HUES64 (cell line): ENCODE measurements at regions not wholly inside any gene's neighbourhood (a gene's known extent, or its start where the extent isn't known, plus 50 kb on each side); places are given as distances from the start of the nearest gene placed in this dataset.
"Not testable (repeated sequence)": the region's sequence is repeated elsewhere in the genome, so short reads cannot be mapped to it uniquely, and the experiment has no call there.

Experiments
- H3K27ac ChIP-seq: 2 replicates; pipeline ENCODE4 v1.7.0; 2013; ENCODE audit warnings: low read depth, low read length, inconsistent platforms
- H3K27me3 ChIP-seq: 2 replicates; pipeline ENCODE4 v1.6.1; 2013; ENCODE audit warnings: mild to moderate bottlenecking, low read length; ENCODE audit not compliant: insufficient read depth
- H3K36me3 ChIP-seq: 2 replicates; pipeline ENCODE4 v1.6.1; 2013; ENCODE audit warnings: mild to moderate bottlenecking, low read length; ENCODE audit not compliant: insufficient read depth
- H3K4me1 ChIP-seq: 2 replicates; pipeline ENCODE4 v1.6.1; 2013; ENCODE audit warnings: mild to moderate bottlenecking, low read length, moderate library complexity; ENCODE audit not compliant: insufficient read depth
- H3K4me3 ChIP-seq: 2 replicates; pipeline ENCODE4 v1.5.1; 2013; ENCODE audit warnings: mild to moderate bottlenecking, low read length, moderate library complexity
- H3K9ac ChIP-seq: 2 replicates; pipeline ENCODE4 v1.6.1; 2013; ENCODE audit warnings: mild to moderate bottlenecking, low read depth, low read length
- H3K9me3 ChIP-seq: 2 replicates; pipeline ENCODE4 v1.6.1; 2013; ENCODE audit warnings: low read depth, low read length; ENCODE audit not compliant: insufficient read depth
- WGBS: fragments of 150-250, 120-280 bp; methylation state at CpG from one replicate; pipeline ENCODE4 v1.1.7; 2013; ENCODE audit warnings: missing lambda C conversion rate; 5-methylcytosine and 5-hydroxymethylcytosine counted together

GRCh38 chr13:70518081-70518480 is 409.8 kb upstream of the KLHL1 start:
- 100% methylated on average over 1 of the region's 2 CpGs for WGBS
- Histone ChIP-seq H3K27me3 (no peaks in the 10 kb centered on the region), H3K27ac (no peak overlapping the region), H3K9me3 (no peaks in the 10 kb centered on the region), H3K4me3 (no peak overlapping the region), H3K9ac (no peak overlapping the region), H3K36me3 (no peaks in the 10 kb centered on the region), H3K4me1 (no peaks in the 10 kb centered on the region)

- no peak overlapping the region for H3K9ac ChIP-seq
- H3K4me1 ChIP-seq = no peaks in the 10 kb centered on the region
- no peaks in the 10 kb centered on the region for H3K9me3 ChIP-seq
- H3K27ac ChIP-seq = no peak overlapping the region
- no CpG with 5 or more reads among the region's 2 CpGs for WGBS
- no peaks in the 10 kb centered on the region for H3K36me3 ChIP-seq
- H3K27me3 ChIP-seq = no peaks in the 10 kb centered on the region
- no peak overlapping the region for H3K4me3 ChIP-seq
Observed at GRCh38 chr13:70516226-70516625, 408.0 kb upstream of the KLHL1 start.

GRCh38 chr13:70511861-70512417 is 403.7 kb upstream of the KLHL1 start:
- H3K4me3 ChIP-seq, H3K9me3 ChIP-seq, H3K27ac ChIP-seq, H3K9ac ChIP-seq, H3K4me1 ChIP-seq, H3K36me3 ChIP-seq, H3K27me3 ChIP-seq: not testable (repeated sequence)
- WGBS = 96% methylated on average over 40 of the region's 40 CpGs

GRCh38 chr13:70505809-70506208 is 397.6 kb upstream of the KLHL1 start:
- WGBS = 92% methylated on average over 4 of the region's 4 CpGs
- no peaks in the 10 kb centered on the region for H3K9me3 ChIP-seq
- no peaks in the 10 kb centered on the region for H3K27me3 ChIP-seq
- H3K27ac ChIP-seq = no peak overlapping the region
- H3K9ac ChIP-seq = no peak overlapping the region
- no peaks in the 10 kb centered on the region for H3K36me3 ChIP-seq
- H3K4me1 ChIP-seq = peaks cover 9% of the 10 kb centered on the region
- no peak overlapping the region for H3K4me3 ChIP-seq

GRCh38 chr13:70502944-70503343 is 394.7 kb upstream of the KLHL1 start:
- Histone ChIP-seq H3K27ac (no peak overlapping the region), H3K4me3 (no peak overlapping the region), H3K9me3 (no peaks in the 10 kb centered on the region), H3K27me3 (no peaks in the 10 kb centered on the region), H3K36me3 (no peaks in the 10 kb centered on the region), H3K4me1 (peaks cover 9% of the 10 kb centered on the region), H3K9ac (no peak overlapping the region)
- 74% methylated on average over 1 of the region's 1 CpG for WGBS

- H3K27me3 ChIP-seq = no peaks in the 10 kb centered on the region
- no peak overlapping the region for H3K9ac ChIP-seq
- H3K36me3 ChIP-seq = no peaks in the 10 kb centered on the region
- 100% methylated on average over 2 of the region's 2 CpGs for WGBS
- H3K27ac ChIP-seq = no peak overlapping the region
- no peaks in the 10 kb centered on the region for H3K4me1 ChIP-seq
- peaks cover 22% of the 10 kb centered on the region for H3K9me3 ChIP-seq
- H3K4me3 ChIP-seq = no peak overlapping the region
Observed at GRCh38 chr13:70490320-70490935, 382.2 kb upstream of the KLHL1 start.

GRCh38 chr13:70484931-70485330 is 376.7 kb upstream of the KLHL1 start:
- H3K4me3 ChIP-seq = no peak overlapping the region
- H3K9me3 ChIP-seq = peaks cover 2% of the 10 kb centered on the region; the same call in 1 of the 2 replicates
- H3K27me3 ChIP-seq = no peaks in the 10 kb centered on the region
- H3K9ac ChIP-seq = no peak overlapping the region
- no peaks in the 10 kb centered on the region for H3K4me1 ChIP-seq
- WGBS = 94% methylated on average over 7 of the region's 7 CpGs
- H3K36me3 ChIP-seq = no peaks in the 10 kb centered on the region
- no peak overlapping the region for H3K27ac ChIP-seq

GRCh38 chr13:70483599-70484276 is 375.5 kb upstream of the KLHL1 start:
- no peak overlapping the region for H3K27ac ChIP-seq
- H3K4me1 ChIP-seq = no peaks in the 10 kb centered on the region
- H3K9ac ChIP-seq = no peak overlapping the region
- no peak overlapping the region for H3K4me3 ChIP-seq
- no peaks in the 10 kb centered on the region for H3K27me3 ChIP-seq
- H3K9me3 ChIP-seq = no peaks in the 10 kb centered on the region
- no peaks in the 10 kb centered on the region for H3K36me3 ChIP-seq
- no CpG with 5 or more reads among the region's 1 CpG for WGBS

GRCh38 chr13:70473907-70474306 is 365.7 kb upstream of the KLHL1 start:
- Histone ChIP-seq H3K9me3 (no peaks in the 10 kb centered on the region), H3K9ac (no peak overlapping the region), H3K4me1 (no peaks in the 10 kb centered on the region), H3K27ac (no peak overlapping the region), H3K27me3 (no peaks in the 10 kb centered on the region), H3K36me3 (no peaks in the 10 kb centered on the region), H3K4me3 (no peak overlapping the region)
- no CpG with 5 or more reads among the region's 3 CpGs for WGBS

- Histone ChIP-seq H3K27ac (no peak overlapping the region), H3K9ac (no peak overlapping the region), H3K4me1 (no peaks in the 10 kb centered on the region), H3K27me3 (no peaks in the 10 kb centered on the region), H3K4me3 (no peak overlapping the region), H3K36me3 (no peaks in the 10 kb centered on the region), H3K9me3 (no peaks in the 10 kb centered on the region)
- 100% methylated on average over 1 of the region's 3 CpGs for WGBS
Observed at GRCh38 chr13:70469077-70469476, 360.8 kb upstream of the KLHL1 start.

- H3K4me1 ChIP-seq = no peaks in the 10 kb centered on the region; the same call in 1 of the 2 replicates
- no peaks in the 10 kb centered on the region for H3K27me3 ChIP-seq
- no peak overlapping the region for H3K27ac ChIP-seq
- WGBS = 91% methylated on average over 1 of the region's 1 CpG
- no peaks in the 10 kb centered on the region for H3K9me3 ChIP-seq
- H3K4me3 ChIP-seq = no peak overlapping the region
- H3K36me3 ChIP-seq = no peaks in the 10 kb centered on the region
- no peak overlapping the region for H3K9ac ChIP-seq
Observed at GRCh38 chr13:70457474-70457873, 349.2 kb upstream of the KLHL1 start.
